ENCODE measurements at regions not wholly inside any gene's neighbourhood (a gene's known extent, or its start where the extent isn't known, plus 50 kb on each side); places are given as distances from the start of the nearest gene placed in this dataset.
"Not testable (repeated sequence)": the region's sequence is repeated elsewhere in the genome, so short reads cannot be mapped to it uniquely, and the experiment has no call there.

DNA sequence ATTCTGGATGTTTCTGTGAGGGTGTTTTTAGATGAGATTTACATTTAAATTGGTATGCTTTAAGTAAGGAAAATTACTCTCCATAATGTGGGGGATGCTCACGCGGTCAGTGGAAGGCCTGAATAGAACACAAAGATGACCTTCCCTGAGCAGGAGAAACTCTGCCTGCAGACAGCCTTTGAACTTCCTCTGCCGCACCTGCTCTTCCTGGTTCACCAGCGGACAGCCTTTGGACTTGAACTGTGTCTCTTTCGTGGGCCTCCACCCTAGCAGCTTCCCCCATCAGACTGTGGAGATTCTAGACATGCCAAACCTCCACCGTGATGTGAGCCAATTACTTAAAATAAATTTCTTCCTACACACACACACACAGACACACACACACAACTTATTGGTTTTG lies 210.7 kb downstream of the EFCAB11 start:
- no peak overlapping the region for H3K4me3 ChIP-seq (ENCODE audit: low read depth, low read length)
- DNase-seq (ENCODE audit: low read depth), result no peak
- TF ChIP-seq, protein P1, sequence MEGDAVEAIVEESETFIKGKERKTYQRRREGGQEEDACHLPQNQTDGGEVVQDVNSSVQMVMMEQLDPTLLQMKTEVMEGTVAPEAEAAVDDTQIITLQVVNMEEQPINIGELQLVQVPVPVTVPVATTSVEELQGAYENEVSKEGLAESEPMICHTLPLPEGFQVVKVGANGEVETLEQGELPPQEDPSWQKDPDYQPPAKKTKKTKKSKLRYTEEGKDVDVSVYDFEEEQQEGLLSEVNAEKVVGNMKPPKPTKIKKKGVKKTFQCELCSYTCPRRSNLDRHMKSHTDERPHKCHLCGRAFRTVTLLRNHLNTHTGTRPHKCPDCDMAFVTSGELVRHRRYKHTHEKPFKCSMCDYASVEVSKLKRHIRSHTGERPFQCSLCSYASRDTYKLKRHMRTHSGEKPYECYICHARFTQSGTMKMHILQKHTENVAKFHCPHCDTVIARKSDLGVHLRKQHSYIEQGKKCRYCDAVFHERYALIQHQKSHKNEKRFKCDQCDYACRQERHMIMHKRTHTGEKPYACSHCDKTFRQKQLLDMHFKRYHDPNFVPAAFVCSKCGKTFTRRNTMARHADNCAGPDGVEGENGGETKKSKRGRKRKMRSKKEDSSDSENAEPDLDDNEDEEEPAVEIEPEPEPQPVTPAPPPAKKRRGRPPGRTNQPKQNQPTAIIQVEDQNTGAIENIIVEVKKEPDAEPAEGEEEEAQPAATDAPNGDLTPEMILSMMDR (IDR thresholded peaks at IDR 0.05; ENCODE audit: low read depth, low read length, missing control alignments), result no peak

DNA sequence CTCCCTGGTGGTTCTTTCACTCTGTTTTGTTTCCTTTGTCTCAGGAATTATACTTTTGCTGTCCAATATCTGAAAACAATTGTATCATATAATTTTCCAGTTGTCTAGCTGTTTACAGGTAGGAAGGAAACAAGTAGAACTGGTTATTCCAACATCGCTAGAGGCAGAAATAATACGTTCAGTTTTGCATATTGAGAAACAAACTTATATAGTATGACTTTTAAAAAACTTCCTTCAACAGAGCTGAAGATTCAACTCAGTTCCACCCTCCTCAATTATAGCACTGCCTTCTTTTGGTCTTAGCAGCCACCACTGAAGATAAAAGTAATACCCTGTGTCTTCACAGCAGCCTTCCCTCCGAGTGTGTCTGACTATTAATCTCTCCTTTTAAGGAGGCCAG lies 214.3 kb downstream of the EFCAB11 start:
- DNase-seq (ENCODE audit: low read depth), result no peak
- H3K4me3 ChIP-seq (ENCODE audit: low read depth, low read length), result no peak overlapping the region
- TF ChIP-seq, protein P1 (IDR thresholded peaks at IDR 0.05; ENCODE audit: low read depth, low read length, missing control alignments), result no peak

DNA sequence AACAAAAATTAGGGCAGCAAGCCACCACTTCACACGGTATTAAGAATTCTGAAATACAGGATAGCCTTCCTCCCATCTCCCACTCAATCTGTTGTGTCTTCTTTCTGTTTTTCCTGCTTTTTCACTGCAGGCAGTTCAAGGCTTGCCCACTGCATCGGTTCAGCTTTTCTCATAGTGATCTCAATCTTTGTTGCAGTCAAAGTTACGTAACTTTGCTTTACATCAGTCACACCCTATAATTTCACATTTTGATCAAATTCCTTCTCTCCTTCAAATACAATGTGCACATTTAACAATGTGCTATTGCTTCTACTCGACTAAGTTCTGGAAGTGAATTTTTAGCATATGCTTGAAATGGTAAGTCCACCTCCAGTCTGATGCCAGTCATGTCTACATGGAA lies 217.6 kb downstream of the EFCAB11 start:
- no peak overlapping the region for H3K4me3 ChIP-seq (ENCODE audit: low read depth, low read length)
- no peak for DNase-seq (ENCODE audit: low read depth)
- TF ChIP-seq, protein P1 (IDR thresholded peaks at IDR 0.05; ENCODE audit: low read depth, low read length, missing control alignments), result no peak

DNA sequence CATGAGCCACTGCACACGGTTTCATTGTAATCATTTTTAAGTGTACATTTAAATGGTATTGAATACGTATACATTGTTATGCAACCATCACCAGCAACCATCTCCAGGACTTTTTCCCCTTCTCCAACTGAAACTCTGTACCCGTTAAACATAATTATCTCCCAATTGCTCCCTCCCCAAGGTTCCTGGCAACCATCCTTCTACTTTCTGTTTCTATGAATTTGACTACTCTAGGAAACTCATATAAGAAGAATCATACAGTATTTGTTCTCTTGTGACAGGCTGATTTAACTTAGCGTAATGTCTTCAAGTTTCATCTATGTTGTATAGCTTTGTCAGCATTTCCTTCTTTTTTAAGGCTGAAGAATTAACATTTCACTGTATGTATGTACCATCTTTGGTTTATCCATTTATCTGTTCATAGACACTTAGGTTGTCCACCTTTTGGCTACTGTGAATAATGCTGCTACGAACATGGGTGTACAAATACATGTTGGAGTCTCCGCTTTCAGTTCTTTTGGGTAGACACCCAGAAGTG lies 223.1 kb downstream of the EFCAB11 start:
- TF ChIP-seq, protein P1 (IDR thresholded peaks at IDR 0.05; ENCODE audit: low read depth, low read length, missing control alignments), result no peak
- DNase-seq (ENCODE audit: low read depth), result no peak
- no peak overlapping the region for H3K4me3 ChIP-seq (ENCODE audit: low read depth, low read length)

DNA sequence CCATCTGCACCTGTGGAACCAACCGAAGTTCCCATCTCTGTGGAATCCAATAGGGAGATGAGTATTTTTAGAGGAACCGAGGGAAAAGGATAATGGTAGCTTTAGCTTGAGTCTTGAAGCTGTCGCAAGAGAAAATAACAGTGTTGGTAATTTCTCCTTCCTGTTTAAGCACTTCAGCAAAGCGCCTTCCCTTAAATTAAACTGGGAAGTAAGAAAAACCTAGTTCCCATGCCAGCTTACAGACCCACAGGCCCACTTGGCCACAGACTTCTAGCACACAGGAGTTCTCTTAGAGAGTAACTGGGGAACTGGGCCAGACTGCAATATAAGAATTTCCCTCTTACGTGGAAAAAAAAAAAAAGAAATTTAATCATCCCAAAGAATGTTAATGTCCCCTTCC lies 223.8 kb downstream of the EFCAB11 start:
- H3K4me3 ChIP-seq (ENCODE audit: low read depth, low read length), result no peak overlapping the region
- DNase-seq (ENCODE audit: low read depth), result no peak
- TF ChIP-seq, protein P1 (IDR thresholded peaks at IDR 0.05; ENCODE audit: low read depth, low read length, missing control alignments), result no peak

DNA sequence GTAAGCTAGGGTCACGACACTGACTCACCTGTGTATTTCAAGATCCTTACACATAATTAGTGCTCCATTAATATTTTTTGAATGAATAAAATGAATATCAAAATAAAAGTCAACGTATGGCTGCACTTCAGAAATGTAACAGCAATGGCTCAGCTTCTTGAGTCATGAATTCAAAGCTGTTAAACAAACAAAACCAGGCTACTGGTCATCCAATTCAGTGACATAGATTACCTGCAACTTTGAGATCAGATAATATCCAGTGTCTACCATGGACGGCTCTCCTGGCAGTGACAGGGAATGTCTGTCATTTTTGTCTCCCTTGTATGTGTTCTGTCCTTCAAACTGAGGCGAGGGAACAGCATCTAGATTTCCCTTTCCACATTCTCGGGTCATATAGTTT lies 225.6 kb downstream of the EFCAB11 start:
- no peak for DNase-seq (ENCODE audit: low read depth)
- TF ChIP-seq, protein P1 (IDR thresholded peaks at IDR 0.05; ENCODE audit: low read depth, low read length, missing control alignments), result no peak
- H3K4me3 ChIP-seq (ENCODE audit: low read depth, low read length), result no peak overlapping the region

DNA sequence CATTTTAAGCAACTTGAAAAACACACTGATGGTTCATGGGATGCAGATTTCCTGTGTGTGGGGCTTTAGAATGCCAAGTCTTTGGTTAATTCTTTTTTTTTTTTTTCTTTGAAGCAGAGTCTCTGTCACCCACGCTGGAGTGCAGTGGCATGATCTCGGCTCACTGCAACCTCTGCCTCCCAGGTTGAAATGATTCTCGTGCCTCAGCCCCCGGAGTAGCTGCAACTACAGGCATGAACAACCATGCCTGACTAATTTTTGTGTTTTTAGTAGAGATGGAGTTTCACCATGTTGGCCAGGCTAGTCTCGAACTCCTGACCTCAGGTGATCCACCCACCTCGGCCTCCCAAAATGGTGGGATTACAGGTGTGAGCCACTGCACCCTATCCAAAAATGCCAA lies 228.3 kb downstream of the EFCAB11 start:
- DNase-seq (ENCODE audit: low read depth); H3K4me3 ChIP-seq (ENCODE audit: low read depth, low read length): not testable (repeated sequence)

Data from GM12864 (cell line).